Mucosa of stomach (tissue), 1 donor: ENCODE measurements at regions not wholly inside any gene's neighbourhood (a gene's known extent, or its start where the extent isn't known, plus 50 kb on each side); places are given as distances from the start of the nearest gene placed in this dataset.

Experiments
- H3K27me3 ChIP-seq: one replicate; pipeline ENCODE4 v1.7.0; 2013; ENCODE audit warnings: mild to moderate bottlenecking, low read length; ENCODE audit not compliant: control insufficient read depth, insufficient read depth
- H3K36me3 ChIP-seq: one replicate; pipeline ENCODE4 v1.7.0; 2013; ENCODE audit warnings: low read length; ENCODE audit not compliant: control insufficient read depth, insufficient read depth
- H3K4me1 ChIP-seq: one replicate; pipeline ENCODE4 v1.7.0; 2013; ENCODE audit warnings: mild to moderate bottlenecking, low read length; ENCODE audit not compliant: control insufficient read depth, insufficient read depth
- H3K4me3 ChIP-seq: one replicate; pipeline ENCODE4 v1.7.0; 2013; ENCODE audit warnings: low read length
- H3K9ac ChIP-seq: one replicate; pipeline ENCODE4 v1.7.0; 2013; ENCODE audit warnings: mild to moderate bottlenecking, low read length, moderate library complexity
- H3K9me3 ChIP-seq: one replicate; pipeline ENCODE4 v1.7.0; 2013; ENCODE audit warnings: mild to moderate bottlenecking, low read length, moderate library complexity; ENCODE audit not compliant: control insufficient read depth
- donor health status: Pancreatic carcinoma.

DNA sequence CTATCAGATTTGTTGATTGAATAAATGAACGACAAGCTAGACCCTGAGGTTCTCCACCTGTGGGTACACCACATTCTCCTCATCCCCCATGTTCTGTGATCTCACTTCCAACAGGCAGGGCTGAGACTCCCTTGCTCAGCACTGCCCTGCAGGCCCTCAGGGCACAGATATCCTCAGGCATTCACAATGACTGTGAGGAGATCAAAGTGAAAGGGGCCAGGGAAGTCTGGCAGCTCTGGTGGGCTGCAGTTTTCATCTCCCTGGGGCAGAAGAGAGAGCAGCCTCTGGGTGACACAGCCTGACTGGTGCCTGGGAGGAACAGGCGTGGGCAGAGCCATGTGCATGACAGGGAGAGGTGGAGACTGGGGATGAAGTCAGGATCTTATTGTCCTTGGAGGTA is 142.4 kb upstream of the C9orf72 start:
- Histone ChIP-seq H3K4me1 (no peaks in the 10 kb centered on the region), H3K9ac (no peak overlapping the region), H3K27me3 (no peaks in the 10 kb centered on the region), H3K4me3 (no peak overlapping the region), H3K36me3 (no peaks in the 10 kb centered on the region), H3K9me3 (no peaks in the 10 kb centered on the region)

- no peaks in the 10 kb centered on the region for H3K36me3 ChIP-seq
- H3K27me3 ChIP-seq, result no peaks in the 10 kb centered on the region
- H3K9me3 ChIP-seq, result no peaks in the 10 kb centered on the region
- no peak overlapping the region for H3K4me3 ChIP-seq
- no peaks in the 10 kb centered on the region for H3K4me1 ChIP-seq
- H3K9ac ChIP-seq, result no peak overlapping the region
These were observed 144.7 kb upstream of the C9orf72 start for GRCh38 chr9:27717991-27718390.

DNA sequence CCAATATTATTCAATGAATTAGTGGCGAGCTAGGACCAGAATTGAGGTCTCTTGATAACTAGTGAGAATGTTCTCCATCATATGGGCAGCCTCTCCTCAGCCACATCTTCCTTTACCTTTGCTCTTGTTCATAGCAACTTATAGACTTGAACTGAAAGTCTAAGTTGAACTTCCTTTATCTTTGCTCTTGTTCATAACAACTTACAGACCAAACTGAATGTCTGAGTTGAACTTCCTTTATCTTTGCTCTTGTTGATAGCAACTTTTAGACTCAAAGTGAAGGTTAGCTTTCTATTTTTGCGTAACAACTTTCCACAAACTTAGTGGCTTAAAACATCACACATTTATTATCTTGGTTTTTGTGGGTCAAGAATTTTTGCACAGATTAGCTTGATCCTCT is 146.4 kb upstream of the C9orf72 start:
- Histone ChIP-seq H3K27me3 (no peaks in the 10 kb centered on the region), H3K4me3 (no peak overlapping the region), H3K4me1 (no peaks in the 10 kb centered on the region), H3K9ac (no peak overlapping the region), H3K36me3 (no peaks in the 10 kb centered on the region), H3K9me3 (no peaks in the 10 kb centered on the region)

GRCh38 chr9:27722866-27723265 is 149.6 kb upstream of the C9orf72 start:
- no peaks in the 10 kb centered on the region for H3K36me3 ChIP-seq
- H3K4me3 ChIP-seq, result no peak overlapping the region
- no peaks in the 10 kb centered on the region for H3K27me3 ChIP-seq
- H3K9me3 ChIP-seq, result no peaks in the 10 kb centered on the region
- H3K4me1 ChIP-seq, result peaks cover 14% of the 10 kb centered on the region
- no peak overlapping the region for H3K9ac ChIP-seq

DNA sequence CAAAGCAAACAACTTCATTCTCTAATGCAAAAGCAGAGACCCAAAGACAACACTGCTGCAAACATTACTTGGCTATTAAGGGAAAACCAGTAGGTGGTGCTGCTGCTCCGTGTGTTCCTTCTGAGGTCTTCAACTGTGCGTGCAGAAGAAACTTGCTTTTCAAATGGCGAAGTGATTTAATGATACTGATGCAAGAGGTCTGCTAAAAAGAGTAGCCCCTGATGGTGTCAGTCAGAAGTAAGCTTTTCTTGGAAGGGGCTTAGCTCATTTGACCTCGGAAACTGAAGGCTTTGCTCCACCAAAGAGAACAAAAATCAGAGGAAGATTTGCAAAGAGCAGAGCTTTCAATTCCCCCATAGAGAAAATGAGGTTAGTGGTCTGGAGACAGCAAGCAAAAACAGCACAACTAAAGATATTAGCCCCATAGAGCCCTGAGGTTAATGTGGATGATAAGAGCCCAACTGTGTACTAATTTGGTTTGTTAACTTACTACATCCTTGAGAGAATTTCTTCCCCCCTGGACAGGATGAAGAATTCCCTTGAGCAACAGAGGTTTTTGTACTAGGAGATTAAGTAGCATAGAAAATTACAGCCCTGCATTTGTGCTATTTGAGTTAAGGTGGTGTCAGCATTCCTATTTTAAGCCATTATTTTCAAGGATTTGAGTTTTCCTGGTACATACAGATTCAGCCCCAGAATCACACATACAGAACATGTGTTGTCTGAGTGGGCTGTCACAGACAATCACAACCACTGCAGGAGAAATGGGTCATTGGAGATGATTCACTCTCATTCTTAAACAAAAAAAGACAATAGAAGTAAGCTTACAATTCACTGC is 153.2 kb upstream of the C9orf72 start:
- Histone ChIP-seq H3K27me3 (no peaks in the 10 kb centered on the region), H3K4me1 (peaks cover 14% of the 10 kb centered on the region), H3K4me3 (no peak overlapping the region), H3K9me3 (no peaks in the 10 kb centered on the region), H3K36me3 (no peaks in the 10 kb centered on the region), H3K9ac (no peak overlapping the region)

- H3K4me3 ChIP-seq, result no peak overlapping the region
- peaks cover 4% of the 10 kb centered on the region for H3K4me1 ChIP-seq
These were observed 159.2 kb upstream of the C9orf72 start for GRCh38 chr9:27732494-27732893.

DNA sequence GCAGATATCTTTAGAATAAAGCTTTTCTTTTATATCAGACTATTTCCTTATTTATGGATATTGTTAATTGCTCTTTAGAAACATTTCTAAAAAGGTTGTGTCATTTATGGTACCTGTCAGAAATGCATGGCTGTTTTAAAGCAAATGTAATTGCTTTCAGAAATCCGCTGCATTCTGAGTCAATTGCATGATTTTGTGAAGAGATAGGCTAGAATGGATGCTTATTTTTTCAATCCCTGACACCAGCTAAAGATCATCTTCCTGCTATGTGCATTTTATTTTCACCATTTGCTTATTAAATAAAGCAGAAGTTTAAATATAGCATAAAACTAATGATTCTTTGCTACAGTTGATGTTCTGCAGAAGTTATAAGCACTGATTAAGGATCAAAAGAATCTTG is 170.2 kb upstream of the C9orf72 start:
- Histone ChIP-seq H3K4me3 (no peak overlapping the region), H3K36me3 (no peaks in the 10 kb centered on the region), H3K4me1 (no peaks in the 10 kb centered on the region), H3K9me3 (no peaks in the 10 kb centered on the region), H3K27me3 (no peaks in the 10 kb centered on the region), H3K9ac (no peak overlapping the region)

More at GRCh38 chr9:27732494-27732893, 159.2 kb upstream of the C9orf72 start:
- Histone ChIP-seq H3K9me3 (no peaks in the 10 kb centered on the region), H3K9ac (no peak overlapping the region), H3K27me3 (no peaks in the 10 kb centered on the region), H3K36me3 (no peaks in the 10 kb centered on the region)

GRCh38 chr9:27747450-27747849 is 174.2 kb upstream of the C9orf72 start:
- H3K9ac ChIP-seq, result no peak overlapping the region
- H3K4me3 ChIP-seq, result no peak overlapping the region
- no peaks in the 10 kb centered on the region for H3K4me1 ChIP-seq
- H3K27me3 ChIP-seq, result no peaks in the 10 kb centered on the region
- H3K9me3 ChIP-seq, result no peaks in the 10 kb centered on the region
- no peaks in the 10 kb centered on the region for H3K36me3 ChIP-seq

DNA sequence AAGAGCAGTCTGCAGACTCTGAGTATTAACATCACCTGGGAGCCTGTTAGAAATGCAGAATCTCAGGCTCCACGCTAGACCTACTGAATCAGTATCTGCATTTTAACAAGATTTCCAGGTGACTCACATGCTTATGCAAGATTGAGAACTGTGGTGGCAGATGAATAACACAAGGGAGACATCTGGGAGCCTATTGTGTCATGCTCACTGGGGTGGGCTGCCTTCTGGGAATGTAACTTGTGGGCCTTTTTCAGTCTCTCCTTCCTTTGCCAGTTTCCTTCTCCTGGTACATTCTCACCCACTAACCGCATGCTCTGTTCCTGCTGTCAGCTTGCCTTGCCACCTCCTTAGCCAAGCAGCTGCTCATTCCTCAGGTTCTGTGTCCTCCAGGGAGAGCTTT is 176.6 kb upstream of the C9orf72 start:
- H3K9ac ChIP-seq, result no peak overlapping the region
- H3K4me1 ChIP-seq, result no peaks in the 10 kb centered on the region
- no peak overlapping the region for H3K4me3 ChIP-seq
- no peaks in the 10 kb centered on the region for H3K27me3 ChIP-seq
- H3K9me3 ChIP-seq, result no peaks in the 10 kb centered on the region
- no peaks in the 10 kb centered on the region for H3K36me3 ChIP-seq

DNA sequence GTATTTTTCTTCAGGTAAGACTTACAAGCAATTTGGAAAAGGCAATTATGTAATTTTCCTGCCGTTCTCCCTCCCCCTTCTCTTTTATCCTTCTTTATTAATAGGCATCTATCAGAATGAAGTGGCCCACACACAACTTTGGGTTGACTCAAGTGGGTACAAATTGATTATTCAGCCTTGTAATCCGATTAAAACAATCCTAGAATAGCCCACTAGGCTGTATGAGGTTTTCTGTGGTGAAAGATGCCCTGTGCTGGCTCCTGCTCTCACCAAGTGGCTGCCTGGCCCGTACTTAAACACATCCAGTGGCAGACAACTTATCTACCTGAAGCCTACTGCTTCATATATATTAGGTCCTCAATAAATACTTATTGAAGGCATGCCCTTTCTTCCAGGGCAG is 177.3 kb upstream of the C9orf72 start:
- H3K27me3 ChIP-seq, result no peaks in the 10 kb centered on the region
- no peaks in the 10 kb centered on the region for H3K4me1 ChIP-seq
- H3K9ac ChIP-seq, result no peak overlapping the region
- H3K36me3 ChIP-seq, result no peaks in the 10 kb centered on the region
- H3K4me3 ChIP-seq, result no peak overlapping the region
- no peaks in the 10 kb centered on the region for H3K9me3 ChIP-seq

DNA sequence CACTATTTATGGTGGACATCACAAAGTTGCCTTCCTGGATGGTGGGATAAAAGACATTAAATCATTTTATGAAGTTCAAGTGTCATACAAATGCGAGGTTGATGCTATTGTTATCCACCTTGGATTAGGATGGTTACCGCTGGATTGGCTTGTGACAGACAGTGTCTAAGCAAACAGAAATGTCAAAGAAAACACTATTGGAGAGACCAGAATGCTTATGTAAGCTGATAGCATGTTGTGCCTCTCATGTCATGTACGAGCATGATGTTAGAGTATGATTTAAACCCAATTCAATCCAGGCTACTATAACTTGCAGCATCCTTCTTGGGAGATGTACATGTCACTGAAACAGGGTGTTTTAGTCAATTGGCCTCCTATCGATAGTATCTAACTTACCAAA is 178.8 kb upstream of the C9orf72 start:
- no peaks in the 10 kb centered on the region for H3K36me3 ChIP-seq
- no peak overlapping the region for H3K9ac ChIP-seq
- H3K27me3 ChIP-seq, result no peaks in the 10 kb centered on the region
- H3K4me3 ChIP-seq, result no peak overlapping the region
- no peaks in the 10 kb centered on the region for H3K4me1 ChIP-seq
- no peaks in the 10 kb centered on the region for H3K9me3 ChIP-seq

DNA sequence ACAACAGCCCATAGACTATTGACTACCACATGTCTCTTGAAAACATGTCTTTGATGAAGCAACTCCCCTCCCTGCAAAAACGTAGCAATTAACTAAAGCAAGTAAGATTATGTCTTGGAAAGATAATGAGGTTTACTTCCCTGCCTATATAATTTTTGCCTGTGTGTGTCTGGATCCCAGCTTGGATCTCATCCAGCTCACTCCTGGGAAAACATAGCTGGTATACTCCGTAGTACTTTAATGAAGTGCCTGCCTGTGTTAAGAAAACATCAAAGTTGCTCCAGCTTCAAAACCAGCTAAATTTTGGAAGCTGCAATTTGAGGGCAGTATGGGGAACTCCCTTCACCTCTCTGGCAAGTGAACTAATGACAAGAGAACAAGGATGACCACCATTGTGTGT is 182.6 kb upstream of the C9orf72 start:
- Histone ChIP-seq H3K9me3 (no peaks in the 10 kb centered on the region), H3K4me1 (no peaks in the 10 kb centered on the region), H3K36me3 (no peaks in the 10 kb centered on the region), H3K9ac (no peak overlapping the region), H3K27me3 (no peaks in the 10 kb centered on the region), H3K4me3 (no peak overlapping the region)

DNA sequence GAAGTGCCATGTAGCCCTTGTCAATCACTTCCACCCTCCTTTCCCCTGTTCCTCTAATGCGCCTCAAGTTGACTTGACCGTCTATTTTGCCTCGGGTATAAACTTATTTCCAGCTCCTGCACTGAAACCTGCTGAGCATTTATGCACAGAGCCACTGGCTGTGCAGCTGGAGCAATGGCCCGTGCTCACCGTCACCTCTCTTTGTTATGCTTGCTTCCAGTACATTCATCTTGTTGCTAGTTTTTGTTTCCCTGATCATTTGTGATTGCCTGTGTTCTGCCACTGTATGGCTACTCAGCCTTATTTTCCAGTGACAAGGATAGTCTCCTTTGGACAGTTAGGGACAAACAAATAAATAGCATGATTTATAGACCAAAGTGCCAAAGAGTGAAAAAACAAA is 183.1 kb upstream of the C9orf72 start:
- H3K9ac ChIP-seq, result no peak overlapping the region
- H3K27me3 ChIP-seq, result no peaks in the 10 kb centered on the region
- no peaks in the 10 kb centered on the region for H3K4me1 ChIP-seq
- no peaks in the 10 kb centered on the region for H3K9me3 ChIP-seq
- no peak overlapping the region for H3K4me3 ChIP-seq
- H3K36me3 ChIP-seq, result no peaks in the 10 kb centered on the region
